ENCODE measurements at regions not wholly inside any gene's neighbourhood (a gene's known extent, or its start where the extent isn't known, plus 50 kb on each side); places are given as distances from the start of the nearest gene placed in this dataset.

DNA sequence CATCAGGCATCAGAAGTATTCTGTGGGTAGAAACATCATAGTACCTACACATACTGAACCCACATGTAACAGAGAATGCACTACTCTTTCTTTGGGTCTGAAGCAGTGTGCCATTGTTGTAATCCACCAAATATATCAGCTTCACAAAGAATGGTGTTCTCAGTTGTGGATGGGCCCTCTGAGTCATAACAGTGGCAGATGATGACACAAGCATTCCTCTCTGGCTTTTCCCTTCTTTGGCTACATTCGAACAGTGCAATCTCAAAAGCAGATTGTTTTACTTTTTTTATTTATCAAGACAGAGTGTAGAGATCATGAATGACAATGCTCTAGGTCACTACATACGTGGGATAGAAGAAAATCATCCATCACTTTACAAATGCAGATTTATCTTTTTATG lies 247.2 kb upstream of the EPHA5 start:
- peak; percentile 46 for DNase-seq (ENCODE audit: low read depth)

DNA sequence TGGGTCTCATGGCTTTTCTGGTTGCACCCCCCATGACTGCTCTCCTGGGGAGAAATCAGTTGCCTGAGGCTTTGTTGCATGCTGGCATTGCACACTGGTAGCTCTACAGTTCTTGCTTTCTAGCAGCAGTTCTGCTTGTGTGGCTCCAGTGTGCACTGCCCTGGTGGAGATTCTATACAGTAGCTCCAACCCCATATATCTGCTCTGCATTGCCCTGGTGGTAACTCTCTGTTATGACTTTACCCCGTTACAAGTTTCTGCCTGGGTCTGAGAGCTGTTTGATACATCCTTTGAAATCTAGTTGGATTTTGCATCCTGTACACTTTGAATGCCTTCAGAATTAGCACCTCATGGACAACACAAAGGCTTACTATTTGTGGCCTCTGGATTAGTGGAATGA lies 241.4 kb upstream of the EPHA5 start:
- DNase-seq (ENCODE audit: low read depth): no peak

DNA sequence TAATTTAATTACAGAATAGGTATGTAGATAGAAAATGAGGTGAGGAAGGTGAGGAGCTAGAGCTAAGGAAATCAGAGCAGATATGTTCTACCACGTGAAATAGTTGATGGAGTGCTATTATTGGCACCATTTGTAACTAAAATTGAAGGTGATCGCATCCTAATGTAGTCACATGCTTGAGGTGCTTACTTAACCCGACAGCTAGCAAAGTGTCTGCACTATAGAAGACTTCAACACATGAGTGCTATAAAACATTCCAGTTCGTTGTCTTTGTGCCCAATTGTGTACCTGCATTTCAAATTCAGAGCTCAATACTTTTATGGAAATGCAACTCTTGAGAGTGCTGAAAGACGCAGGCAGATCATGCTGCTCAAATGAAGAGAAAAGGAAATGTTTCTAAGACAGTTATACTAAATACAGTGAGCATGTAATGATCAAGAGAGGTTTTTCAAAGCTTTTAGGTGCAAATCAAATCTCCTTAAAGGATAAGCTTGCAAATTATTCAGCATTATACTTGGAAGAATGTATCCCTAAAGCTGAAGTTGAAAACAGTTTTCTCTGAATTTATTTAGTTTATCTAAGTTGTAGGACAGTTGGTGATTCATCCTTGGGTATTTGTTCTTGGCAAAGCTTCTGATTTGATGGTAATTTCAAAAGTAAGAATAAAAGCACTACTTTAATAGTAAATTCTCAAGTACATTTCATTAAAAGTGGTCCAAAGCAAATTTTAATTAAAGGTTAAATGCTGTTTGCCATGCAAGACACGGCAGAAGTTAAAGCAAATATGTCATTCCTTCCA lies 223.9 kb upstream of the EPHA5 start:
- DNase-seq (ENCODE audit: low read depth): peak; percentile 31

DNA sequence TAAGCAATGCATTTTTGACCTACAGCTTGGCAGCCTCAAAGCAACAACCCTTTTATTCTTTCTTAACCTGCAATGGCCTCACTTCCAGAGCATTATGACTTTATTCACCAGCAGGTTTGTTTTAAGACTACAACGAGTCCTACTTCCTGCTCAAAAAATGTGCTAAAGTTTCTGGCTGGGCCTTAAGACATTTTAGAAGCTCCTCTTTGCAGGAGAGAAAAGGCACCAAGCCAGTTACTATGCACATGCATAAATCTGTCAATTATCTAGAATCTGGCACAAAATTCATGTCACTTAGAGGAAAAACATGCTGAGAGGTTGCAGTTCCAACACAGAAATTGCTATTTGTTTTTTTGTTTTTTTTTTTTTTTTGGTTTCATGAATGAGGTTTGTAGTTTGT lies 223.0 kb upstream of the EPHA5 start:
- DNase-seq (ENCODE audit: low read depth): no peak

DNA sequence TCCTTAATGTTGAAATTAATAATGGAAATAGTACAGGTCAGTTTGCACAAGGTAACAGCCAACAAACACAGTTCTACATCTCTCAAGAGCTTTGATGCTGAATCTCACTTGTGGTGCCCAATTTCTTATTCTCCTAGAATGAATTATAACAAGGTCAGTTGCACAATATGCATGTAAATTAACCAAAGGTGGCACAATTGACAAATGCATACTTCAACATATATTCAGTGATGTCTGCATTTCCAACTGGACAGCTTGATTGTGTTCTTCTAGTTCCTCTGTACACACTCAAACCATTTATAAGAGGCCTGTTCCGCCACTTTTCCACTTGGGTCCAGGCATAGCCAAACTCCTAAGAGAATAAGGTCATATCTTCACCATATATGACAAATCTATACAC lies 210.3 kb upstream of the EPHA5 start:
- DNase-seq (ENCODE audit: low read depth): no peak

DNA sequence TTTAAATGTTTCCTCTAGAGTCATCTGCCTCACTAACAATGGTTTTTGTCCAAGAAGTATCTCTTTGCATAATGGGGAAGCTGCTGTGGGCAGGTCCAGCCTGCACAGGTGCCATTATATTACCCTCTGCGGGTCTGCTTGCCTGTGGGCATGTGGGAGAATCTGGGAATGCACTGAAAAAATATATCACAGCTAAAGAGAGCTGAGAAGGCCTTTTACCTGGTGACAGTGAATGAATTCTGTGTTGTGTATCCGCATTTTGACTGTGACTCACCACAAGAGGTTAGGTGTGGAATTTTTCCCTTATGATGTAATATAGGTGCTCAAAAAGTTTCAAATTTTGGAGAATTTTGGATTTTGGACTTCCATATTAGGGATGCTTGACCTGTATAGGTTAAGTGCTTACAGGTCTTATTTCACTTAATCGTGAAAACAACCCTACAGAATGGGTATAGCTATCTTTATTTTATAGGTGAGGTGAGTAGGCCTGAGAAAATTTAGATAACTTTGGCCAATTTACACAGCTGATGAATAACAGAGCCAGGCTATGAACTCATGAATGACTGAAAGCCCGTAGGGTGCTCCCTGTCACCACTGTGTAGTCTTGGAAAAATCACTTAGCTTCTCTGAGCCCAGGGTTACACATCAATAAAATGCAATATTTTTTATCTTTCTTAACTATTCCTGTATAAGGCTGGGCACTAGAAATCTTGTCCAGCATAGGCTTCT lies 198.0 kb upstream of the EPHA5 start:
- no peak for DNase-seq (ENCODE audit: low read depth)

DNA sequence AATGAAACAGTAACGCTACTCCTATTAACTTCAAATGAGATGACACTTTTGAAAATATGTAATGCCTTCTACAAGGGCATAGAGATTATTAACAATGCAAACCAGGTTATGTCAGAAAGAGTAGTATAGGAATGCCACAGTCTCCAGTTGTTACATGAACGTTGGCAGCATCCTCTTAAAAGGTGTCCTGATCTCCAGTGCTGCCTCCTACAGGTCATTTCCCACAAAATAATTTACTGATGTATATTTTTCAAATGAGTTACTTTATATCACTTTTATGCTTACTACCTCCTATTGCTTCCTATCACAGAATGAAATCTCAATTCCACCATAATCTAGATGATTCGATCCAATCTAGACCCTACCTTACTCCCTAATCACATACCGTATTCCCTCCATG lies 195.2 kb upstream of the EPHA5 start:
- peak; percentile 32 for DNase-seq (ENCODE audit: low read depth)

DNA sequence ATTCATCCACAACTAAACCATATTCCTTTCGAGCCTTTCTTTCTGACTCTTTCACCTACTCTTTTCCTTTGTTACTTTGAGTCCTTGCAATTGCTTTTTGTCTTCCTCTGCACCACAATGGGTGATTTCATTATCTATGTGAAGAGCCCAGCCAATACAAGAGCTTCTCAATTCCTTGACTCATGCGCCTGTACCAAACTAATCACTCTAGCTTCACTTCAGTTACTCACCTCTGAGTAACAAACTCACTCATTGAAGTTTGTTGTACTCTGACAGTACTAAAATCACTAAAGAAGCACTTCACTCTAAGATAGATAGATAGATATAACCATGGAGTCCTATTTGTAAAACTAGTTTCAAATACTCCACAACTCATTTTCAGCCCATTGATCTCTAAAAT lies 191.7 kb upstream of the EPHA5 start:
- DNase-seq (ENCODE audit: low read depth): no peak

DNA sequence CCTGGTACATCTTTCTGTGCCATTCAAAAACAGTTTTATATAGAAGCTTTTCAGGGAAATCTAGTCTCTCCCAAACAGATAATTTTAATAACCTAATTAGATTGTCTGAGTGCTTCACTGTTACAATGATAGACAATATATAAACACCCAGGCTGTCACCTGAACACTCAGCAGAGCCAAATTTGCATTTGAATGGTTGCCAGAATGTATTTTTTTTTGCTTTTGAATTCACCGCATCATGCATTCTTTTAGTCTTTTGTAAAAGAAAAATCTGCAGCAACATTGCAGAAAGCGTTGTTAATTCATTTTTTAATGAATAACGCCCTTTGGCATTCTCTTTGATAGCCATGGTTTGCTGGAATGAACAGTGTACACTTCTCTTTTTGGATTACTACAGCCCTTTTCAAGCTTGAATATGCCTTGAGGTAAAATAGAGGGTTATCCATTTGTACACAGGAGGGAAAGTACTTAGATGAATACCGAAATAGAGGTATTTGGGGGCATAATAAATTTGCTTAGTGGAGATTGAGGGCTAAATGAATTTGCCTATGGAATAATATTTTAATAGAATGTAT lies 175.0 kb upstream of the EPHA5 start:
- no peak for DNase-seq (ENCODE audit: low read depth)

DNA sequence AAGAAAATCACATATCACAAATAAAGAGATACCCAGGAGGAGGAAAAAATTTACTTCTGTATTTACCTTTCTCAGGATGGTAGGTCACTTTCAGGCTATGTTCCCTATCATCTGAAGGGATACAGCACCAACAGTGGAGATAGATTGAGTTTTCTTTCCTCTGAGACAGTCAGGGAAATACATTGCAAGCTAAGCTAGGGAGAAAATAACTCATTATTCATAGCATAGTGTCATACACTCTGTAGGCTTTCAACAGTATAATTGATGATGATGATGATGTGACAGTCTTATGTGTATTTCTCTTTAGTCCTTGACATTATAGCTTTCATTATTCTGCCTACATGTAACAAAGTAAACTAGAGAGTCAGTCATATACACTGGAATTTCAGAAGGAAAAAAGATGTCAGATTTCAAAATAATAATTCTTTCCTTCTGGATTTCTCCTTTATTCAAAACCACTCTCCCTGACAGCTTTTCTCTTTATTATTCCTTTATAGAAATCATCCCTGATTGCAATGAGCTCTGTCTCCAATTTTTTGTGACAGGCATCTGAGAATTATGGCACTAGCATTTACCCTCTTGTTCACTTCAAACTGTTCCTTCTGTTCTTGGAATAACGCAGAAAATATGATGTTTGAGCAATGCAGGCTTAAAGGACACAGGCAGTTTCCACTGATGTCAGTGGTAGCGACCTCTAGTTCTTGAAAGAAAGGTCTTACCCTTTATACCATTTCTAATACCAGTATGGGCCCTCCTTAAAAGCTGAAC lies 169.1 kb upstream of the EPHA5 start:
- DNase-seq (ENCODE audit: low read depth): no peak

DNA sequence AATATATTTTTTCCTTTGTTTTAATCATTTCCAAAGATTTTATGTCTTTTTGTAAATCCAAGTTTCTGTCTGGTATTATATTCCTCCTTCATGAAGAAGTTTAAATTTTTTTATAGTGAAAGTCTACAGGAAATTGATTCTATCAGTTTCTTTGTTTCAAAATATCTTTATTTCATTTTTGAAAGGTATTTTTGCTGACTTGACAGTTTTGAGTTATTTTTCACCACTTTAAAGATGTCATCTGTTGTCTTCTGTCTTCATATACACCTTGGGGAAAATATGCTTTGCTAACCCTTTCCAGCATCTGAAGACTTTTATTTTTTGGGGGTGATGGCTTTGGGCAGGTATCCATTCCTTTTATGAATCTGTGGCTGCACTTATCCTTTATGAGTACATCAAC lies 164.4 kb upstream of the EPHA5 start:
- no peak for DNase-seq (ENCODE audit: low read depth)

DNA sequence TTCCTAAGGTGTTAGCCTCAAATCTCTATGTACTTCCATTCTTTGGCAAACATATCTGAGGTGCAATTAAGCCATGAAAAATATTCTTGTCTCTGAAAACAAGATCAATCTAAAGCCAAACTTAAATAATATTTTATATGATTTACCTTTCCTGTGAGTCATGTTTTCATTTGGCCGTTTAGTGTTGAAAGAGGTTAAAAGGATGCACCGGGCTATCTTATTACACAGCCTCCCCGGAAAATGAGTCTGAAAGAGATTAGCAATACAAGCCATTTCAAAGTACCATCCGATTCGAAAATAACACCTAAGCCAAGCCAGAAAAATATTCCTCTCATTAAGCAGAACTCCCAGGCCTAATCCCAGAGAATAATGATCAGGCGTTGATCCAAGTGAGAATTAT lies 161.5 kb upstream of the EPHA5 start:
- peak; percentile 6 for DNase-seq (ENCODE audit: low read depth)

DNA sequence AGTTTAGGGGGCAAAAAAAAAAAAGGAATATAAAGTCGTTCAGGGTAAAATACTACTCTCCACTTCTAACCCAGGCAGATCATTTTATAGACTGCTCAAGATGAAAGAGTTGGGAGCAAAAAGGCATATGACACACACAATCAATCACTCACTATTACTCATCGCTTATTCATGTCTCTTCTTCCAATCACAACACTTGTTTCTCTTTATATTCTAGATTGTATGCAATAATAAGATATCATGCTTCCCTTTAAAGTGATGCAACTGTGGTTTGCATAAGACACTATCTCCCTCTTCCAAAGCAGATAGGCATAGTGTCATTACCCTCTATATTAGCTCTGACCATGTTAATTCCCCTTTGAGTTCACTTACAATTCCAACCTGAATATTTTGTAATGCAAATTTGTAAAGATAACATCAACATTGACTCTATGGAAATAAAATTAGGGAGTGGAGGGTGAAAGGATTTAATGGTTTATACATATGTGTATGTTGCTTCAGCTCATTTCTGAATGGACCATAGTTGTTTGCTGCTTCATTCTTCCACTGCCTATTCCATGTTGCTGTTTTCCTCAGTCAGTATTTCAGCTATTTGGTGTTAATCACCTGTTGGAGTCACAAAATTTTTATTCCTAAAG lies 154.9 kb upstream of the EPHA5 start:
- peak; percentile 74 for DNase-seq (ENCODE audit: low read depth)

DNA sequence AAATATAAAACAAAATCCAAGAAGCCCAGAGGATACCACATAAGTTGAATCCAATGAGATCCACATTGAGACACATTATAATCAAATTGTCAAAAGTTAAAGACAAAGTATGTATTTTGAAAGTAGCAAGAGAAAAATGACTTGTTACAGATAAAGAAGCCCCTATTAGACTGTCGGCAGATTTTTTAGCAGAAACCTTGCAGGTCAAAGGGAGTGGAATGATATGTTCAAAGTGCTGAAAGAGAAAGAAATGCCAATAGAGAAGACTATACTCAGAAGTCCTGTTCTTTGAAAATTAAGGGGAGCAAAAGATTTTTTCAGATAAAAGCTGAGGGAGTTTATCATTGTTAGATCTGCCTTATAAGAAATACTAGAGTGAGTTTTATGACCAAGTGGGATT lies 148.9 kb upstream of the EPHA5 start:
- DNase-seq (ENCODE audit: low read depth): no peak

DNA sequence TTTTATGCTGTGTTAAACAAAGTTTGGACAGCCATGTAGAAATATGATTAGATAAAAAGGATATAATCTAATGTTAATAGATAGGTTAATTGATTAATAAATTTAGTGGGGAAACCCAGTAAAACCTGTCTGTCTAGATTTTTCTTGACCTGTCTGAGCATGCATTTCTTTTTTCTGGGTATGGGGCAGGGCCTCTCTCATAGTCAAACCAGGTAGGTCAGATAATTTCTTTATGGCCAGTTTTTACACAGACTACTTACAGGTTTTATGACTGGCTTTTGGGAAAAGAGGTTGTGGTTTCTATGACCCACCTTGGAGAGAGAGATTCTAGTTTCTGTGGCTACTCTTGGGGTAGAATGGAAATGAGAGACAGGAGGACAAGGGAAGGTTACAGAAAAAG lies 135.6 kb upstream of the EPHA5 start:
- no peak for DNase-seq (ENCODE audit: low read depth)

DNA sequence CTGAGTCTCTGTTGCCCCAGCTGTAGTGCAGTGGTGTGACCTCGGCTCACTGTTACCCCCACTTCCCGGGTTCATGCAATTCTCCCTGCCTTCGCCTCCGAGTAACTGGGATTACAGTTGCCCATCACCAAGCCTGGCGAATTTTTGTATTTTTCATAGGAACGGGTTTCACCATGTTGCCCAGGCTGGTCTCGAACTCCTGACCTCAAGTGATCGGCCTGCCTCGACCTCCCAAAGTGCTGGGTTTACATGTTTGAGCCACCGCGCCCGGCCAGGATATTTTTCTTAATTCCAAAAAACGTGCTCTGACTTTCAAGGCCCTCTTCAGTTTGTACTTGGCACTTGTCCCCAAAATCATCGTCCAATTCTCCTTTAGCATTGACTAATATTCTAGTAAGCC lies 129.2 kb upstream of the EPHA5 start:
- DNase-seq (ENCODE audit: low read depth): no peak

DNA sequence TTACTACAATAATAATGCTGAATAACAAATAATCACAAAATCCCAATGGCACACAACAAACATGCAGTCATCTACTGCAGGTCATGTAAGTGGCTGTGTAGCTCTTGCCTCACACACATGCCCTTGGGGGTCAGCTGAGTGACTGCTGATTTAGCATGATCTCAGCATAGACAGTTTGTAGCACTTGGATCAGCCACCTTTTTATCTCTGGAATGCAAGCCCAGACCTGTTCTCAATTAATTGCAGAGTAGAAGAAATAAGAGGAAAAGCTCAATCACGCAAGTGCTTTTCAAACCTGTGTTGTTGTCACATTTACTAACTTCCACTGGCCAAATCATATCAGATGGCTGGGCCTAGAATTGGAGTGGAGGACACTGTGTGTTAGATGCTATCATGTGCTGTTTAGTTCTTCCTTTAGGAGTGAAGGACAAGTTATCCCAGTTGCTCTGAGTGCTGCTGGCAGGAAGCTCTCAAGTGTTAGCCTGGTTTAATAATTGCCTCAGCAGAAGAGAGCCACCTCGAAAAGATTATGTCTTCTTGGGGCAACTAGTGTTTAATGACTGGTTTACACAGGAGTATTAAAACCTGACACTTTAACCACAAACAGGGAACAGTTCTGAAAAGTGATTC lies 128.3 kb upstream of the EPHA5 start:
- DNase-seq (ENCODE audit: low read depth): no peak

DNA sequence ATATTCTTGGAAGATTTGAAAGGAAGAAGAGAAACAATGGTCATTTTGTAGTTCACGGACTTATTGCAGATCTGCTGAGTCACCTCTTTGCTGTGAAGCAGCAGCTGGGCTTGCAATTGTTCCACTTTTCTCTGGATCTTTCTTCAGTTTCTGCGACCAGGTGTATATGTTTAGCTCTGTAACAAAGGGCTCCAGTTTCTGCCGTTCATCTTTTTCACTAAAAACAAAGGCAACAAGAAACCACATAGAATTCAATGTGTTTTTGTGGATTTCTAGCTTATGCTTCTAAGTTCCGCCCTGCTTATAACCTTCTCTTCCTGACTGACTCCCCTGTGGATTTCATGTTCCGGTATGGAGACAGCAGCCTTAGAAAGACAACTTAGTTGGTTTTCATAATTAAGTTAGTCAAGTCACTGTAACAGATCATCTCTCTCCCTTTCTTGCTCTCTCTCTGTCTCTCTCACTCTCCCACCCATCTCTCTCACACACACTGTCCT lies 121.6 kb upstream of the EPHA5 start:
- DNase-seq (ENCODE audit: low read depth): peak; percentile 39

DNA sequence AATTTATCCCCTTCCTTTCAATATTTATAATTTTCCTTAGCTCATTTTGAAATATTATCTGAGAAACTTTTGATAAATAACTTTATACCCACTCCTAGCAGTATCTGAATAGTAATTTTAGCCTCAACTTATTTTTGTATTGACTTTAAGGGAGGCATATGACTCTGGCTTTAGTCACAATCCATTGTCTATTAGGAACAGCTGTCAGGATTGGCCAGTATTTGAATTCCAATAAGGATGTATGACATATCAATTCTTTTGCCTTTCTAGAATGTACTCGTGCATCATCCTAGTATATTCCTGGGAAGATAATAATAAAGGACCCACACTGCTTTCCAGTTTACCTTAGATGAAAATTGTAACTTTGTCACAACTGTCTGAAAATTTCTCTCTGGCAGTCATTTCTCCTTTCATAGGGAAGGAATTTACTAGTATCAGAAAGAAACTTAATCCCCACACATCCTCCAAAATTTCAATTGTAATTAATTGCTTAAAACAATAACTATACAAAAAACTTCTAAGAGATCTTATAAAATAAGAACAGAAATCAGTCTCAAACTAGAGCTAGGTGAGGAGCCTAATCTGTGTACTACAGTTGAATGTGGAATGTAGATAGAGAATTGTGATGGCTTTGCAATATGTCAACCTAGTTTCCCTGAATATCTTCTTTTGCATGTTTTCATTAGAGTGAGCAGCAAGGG lies 121.0 kb upstream of the EPHA5 start:
- no peak for DNase-seq (ENCODE audit: low read depth)

DNA sequence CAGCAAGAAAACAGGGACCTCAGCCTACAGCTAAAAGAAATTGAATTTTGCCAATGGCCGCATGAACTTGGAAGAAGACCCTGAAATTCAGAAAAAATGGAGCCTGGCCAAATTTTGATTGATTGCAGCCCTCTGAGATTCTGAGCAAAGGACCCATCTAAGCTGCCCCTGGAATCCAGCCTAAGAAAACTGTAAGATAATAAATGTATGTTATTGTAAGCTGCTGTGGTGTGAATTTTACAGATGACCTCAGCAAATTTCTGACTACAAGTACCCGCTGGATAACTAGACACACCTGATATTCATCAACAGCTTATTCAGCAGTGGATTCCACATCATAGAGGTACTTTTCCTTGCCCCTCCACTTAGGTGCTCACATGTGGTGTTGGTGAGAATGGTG lies 119.5 kb upstream of the EPHA5 start:
- DNase-seq (ENCODE audit: low read depth): no peak

DNA sequence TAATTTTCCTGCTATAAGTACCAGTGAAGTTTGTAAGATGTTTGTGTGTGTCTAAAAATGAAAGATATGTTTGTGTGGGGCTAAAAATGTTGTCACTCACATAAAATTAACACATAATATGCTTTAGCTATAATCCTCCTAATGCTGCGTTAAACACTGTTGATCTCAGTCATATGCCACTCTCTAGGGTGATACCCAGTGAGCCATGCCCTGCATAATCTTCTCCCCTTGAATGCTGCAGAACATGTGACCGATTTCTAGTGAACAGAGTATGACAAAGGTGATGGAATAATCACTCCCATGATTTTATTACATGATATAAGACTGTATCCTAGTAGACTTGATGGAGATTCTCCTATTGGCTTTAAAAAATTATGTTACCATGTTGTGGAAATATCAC lies 119.1 kb upstream of the EPHA5 start:
- no peak for DNase-seq (ENCODE audit: low read depth)

All from iris pigment epithelial cell (primary cell).